ENCODE measurements at regions not wholly inside any gene's neighbourhood (a gene's known extent, or its start where the extent isn't known, plus 50 kb on each side); places are given as distances from the start of the nearest gene placed in this dataset.

GRCh38 chr1:2908081-2908480 lies 106.6 kb upstream of the TTC34 start (continued):
- no peak for TF ChIP-seq JUND (IDR thresholded peaks at IDR 0.05; ENCODE audit: low read length)
- no peak for TF ChIP-seq ATF3 (IDR thresholded peaks at IDR 0.05; ENCODE audit: insufficient read depth, low read depth, low read length)
- TF ChIP-seq NANOG (IDR thresholded peaks at IDR 0.05; ENCODE audit: insufficient read depth, low read depth, low read length, poor library complexity, severe bottlenecking), result no peak
- TF ChIP-seq TEAD4 (IDR thresholded peaks at IDR 0.05; ENCODE audit: low read depth, low read length), result no peak
- no peak for TF ChIP-seq SP2 (IDR thresholded peaks at IDR 0.05; ENCODE audit: low read length)
- TF ChIP-seq ATF2 (IDR thresholded peaks at IDR 0.05; ENCODE audit: low read length), result no peak
